Fibroblast of pulmonary artery (primary cell): ENCODE measurements at regions not wholly inside any gene's neighbourhood (a gene's known extent, or its start where the extent isn't known, plus 50 kb on each side); places are given as distances from the start of the nearest gene placed in this dataset.

Experiments
- DNase-seq: peaks from one replicate; pipeline ENCODE4 v3.0.0-alpha.2; 2010; ENCODE audit warnings: low read depth
- H3K4me3 ChIP-seq: replicated peaks from 2 replicates; pipeline ENCODE4 v1.5.1; 2011; ENCODE audit warnings: low read depth, mild to moderate bottlenecking, control low read depth, low read length, moderate library complexity
- CTCF ChIP-seq: IDR thresholded peaks from 2 replicates; pipeline ENCODE4 v1.5.1; 2011; ENCODE audit warnings: mild to moderate bottlenecking, control low read depth, low read length, inconsistent platforms; ENCODE audit errors: missing control alignments

- no peak for TF ChIP-seq CTCF
- H3K4me3 ChIP-seq = no peak overlapping the region
- DNase-seq = no peak
Measured at GRCh38 chr4:19063662-19064061, 1042.1 kb upstream of the LCORL start.

GRCh38 chr4:19054916-19055315 is 1033.4 kb upstream of the LCORL start:
- TF ChIP-seq CTCF = no peak

GRCh38 chr4:19051831-19052230 is 1030.3 kb upstream of the LCORL start:
- no peak overlapping the region for H3K4me3 ChIP-seq
- DNase-seq = no peak
- no peak for TF ChIP-seq CTCF

More at GRCh38 chr4:19054916-19055315, 1033.4 kb upstream of the LCORL start:
- DNase-seq = no peak
- no peak overlapping the region for H3K4me3 ChIP-seq

GRCh38 chr4:19047279-19047880 is 1025.8 kb upstream of the LCORL start:
- TF ChIP-seq CTCF = no peak
- DNase-seq = no peak
- no peak overlapping the region for H3K4me3 ChIP-seq

- no peak for TF ChIP-seq CTCF
- no peak for DNase-seq
- no peak overlapping the region for H3K4me3 ChIP-seq
Measured at GRCh38 chr4:19039816-19040215, 1018.3 kb upstream of the LCORL start.

GRCh38 chr4:19038231-19038630 is 1016.7 kb upstream of the LCORL start:
- TF ChIP-seq CTCF = no peak
- H3K4me3 ChIP-seq = no peak overlapping the region
- no peak for DNase-seq

GRCh38 chr4:19033816-19034733 is 1012.5 kb upstream of the LCORL start:
- DNase-seq = no peak
- no peak overlapping the region for H3K4me3 ChIP-seq
- TF ChIP-seq CTCF = no peak
